Common myeloid progenitor, CD34-positive (primary cell): ENCODE measurements at regions not wholly inside any gene's neighbourhood (a gene's known extent, or its start where the extent isn't known, plus 50 kb on each side); places are given as distances from the start of the nearest gene placed in this dataset.

Experiments used
- CTCF ChIA-PET: fragments of 350-600 bp; sonication (Branson Sonifier 250); formaldehyde crosslinking; loops from one replicate; lab custom pipeline; 2021; ENCODE audit warnings: antibody characterized with exemption; lab: Charles Lee
- POLR2A ChIA-PET: fragments of 350-600 bp; sonication (Branson Sonifier 250); formaldehyde crosslinking; loops from one replicate; lab custom pipeline; 2021; ENCODE audit warnings: antibody characterized with exemption; lab: Charles Lee
- DNase-seq, 3 donors: peaks; one replicate each; pipeline versions ENCODE4 v3.0.0 to v3.0.0-alpha.2; 2013
- H3K27ac ChIP-seq, 2 experiments: 1 replicate in 1 of 2; 2 replicates in 1 of 2; pipeline ENCODE4 v1.7.0; 2013; ENCODE audit warnings: inconsistent platforms in 2 of 2, low read length in 2 of 2, mild to moderate bottlenecking in 2 of 2, low read depth in 1 of 2, moderate library complexity in 1 of 2; ENCODE audit not compliant: severe bottlenecking in 2 of 2, insufficient read depth in 1 of 2, poor library complexity in 1 of 2
- H3K27me3 ChIP-seq, 5 experiments: replicated peaks in 2 of 5; 1 replicate in 3 of 5; 2 replicates in 2 of 5; pipeline versions ENCODE4 v1.6.1 to v1.7.0; 2013; ENCODE audit warnings: low read length in 4 of 5, mild to moderate bottlenecking in 2 of 5, moderate library complexity in 2 of 5, inconsistent platforms in 1 of 5; ENCODE audit not compliant: insufficient read depth in 5 of 5, control insufficient read depth in 4 of 5
- H3K36me3 ChIP-seq, 4 experiments: 1 replicate in 2 of 4; 2 replicates in 2 of 4; pipeline versions ENCODE4 v1.6.1 to v1.7.0; 2013; ENCODE audit warnings: low read length in 3 of 4, control low read depth in 1 of 4, mild to moderate bottlenecking in 1 of 4; ENCODE audit not compliant: control insufficient read depth in 4 of 4, insufficient read depth in 4 of 4
- H3K4me1 ChIP-seq, 4 experiments: 1 replicate in 3 of 4; 2 replicates in 1 of 4; pipeline versions ENCODE4 v1.6.1 to v1.7.1; 2013; ENCODE audit warnings: low read length in 3 of 4, mild to moderate bottlenecking in 3 of 4, control low read depth in 1 of 4, inconsistent platforms in 1 of 4, moderate library complexity in 1 of 4; ENCODE audit not compliant: control insufficient read depth in 4 of 4, insufficient read depth in 4 of 4; ENCODE audit errors: control extremely low read depth in 1 of 4
- H3K4me3 ChIP-seq, 7 experiments: 1 replicate in 4 of 7; 2 replicates in 3 of 7; pipeline versions ENCODE4 v1.5.1 to v1.7.0; 2013; ENCODE audit warnings: mild to moderate bottlenecking in 7 of 7, low read length in 6 of 7, moderate library complexity in 6 of 7, inconsistent platforms in 2 of 7, low read depth in 2 of 7, control low read depth in 1 of 7; ENCODE audit not compliant: insufficient read depth in 4 of 7, control insufficient read depth in 1 of 7; ENCODE audit errors: extremely low read depth in 1 of 7
- H3K9me3 ChIP-seq, 5 experiments: 1 replicate in 4 of 5; 2 replicates in 1 of 5; pipeline versions ENCODE4 v1.6.1 to v1.7.1; 2013; ENCODE audit warnings: low read length in 4 of 5, mild to moderate bottlenecking in 2 of 5, inconsistent platforms in 1 of 5, low read depth in 1 of 5, moderate library complexity in 1 of 5; ENCODE audit not compliant: control insufficient read depth in 4 of 5, insufficient read depth in 2 of 5; ENCODE audit errors: control extremely low read depth in 1 of 5
- WGBS: methylation state at CpG from one replicate; pipeline ENCODE4 v1.1.5; 2013; ENCODE audit not compliant: insufficient coverage; 5-methylcytosine and 5-hydroxymethylcytosine counted together

- 94% methylated on average over 3 of the region's 3 CpGs for WGBS
- peaks cover 0 to 13% (median 6%) of the 10 kb centered on the region in 5 experiments for H3K27me3 ChIP-seq
These were observed 103.5 kb upstream of the LMO4 start for GRCh38 chr1:87225171-87225570.

GRCh38 chr1:87226341-87226760, 102.3 kb upstream of the LMO4 start:
- Histone ChIP-seq H3K27ac (no peak overlapping the region), H3K4me1 (peaks cover 0 to 13% (median 7%) of the 10 kb centered on the region in 4 experiments), H3K36me3 (no peaks in the 10 kb centered on the region), H3K27me3 (peaks cover 0 to 19% (median 14%) of the 10 kb centered on the region in 5 experiments), H3K9me3 (peaks cover 0 to 3% (median 0%) of the 10 kb centered on the region in 5 experiments), H3K4me3 (no peak overlapping the region)
- ChIA-PET CTCF (interaction anchor here (0.8 kb wide), 1 partner anchor 38 kb away, joined by 3 read pairs; no protein-coding TSS in a partner anchor), POLR2A (no interaction called here)
- 51% methylated on average over 8 of the region's 8 CpGs for WGBS
- peak; percentile 31 to 85 (median 84) for DNase-seq

More at GRCh38 chr1:87225171-87225570, 103.5 kb upstream of the LMO4 start:
- ChIA-PET CTCF (interaction anchor here (0.6 kb wide), 1 partner anchor 999 kb away, joined by 4 read pairs; no protein-coding TSS in a partner anchor), POLR2A (no interaction called here)
- Histone ChIP-seq H3K4me3 (no peak overlapping the region), H3K27ac (no peak overlapping the region), H3K36me3 (no peaks in the 10 kb centered on the region), H3K4me1 (peaks cover 0 to 12% (median 7%) of the 10 kb centered on the region in 4 experiments), H3K9me3 (peaks cover 0 to 3% (median 0%) of the 10 kb centered on the region in 5 experiments)
- no peak for DNase-seq

- no peak for DNase-seq
- Histone ChIP-seq H3K27me3 (peaks cover 0 to 19% (median 14%) of the 10 kb centered on the region in 5 experiments), H3K36me3 (no peaks in the 10 kb centered on the region), H3K4me1 (peaks cover 5 to 21% (median 14%) of the 10 kb centered on the region in 4 experiments), H3K4me3 (no peak overlapping the region), H3K9me3 (peaks cover 0 to 3% (median 0%) of the 10 kb centered on the region in 5 experiments), H3K27ac (no peak overlapping the region)
- WGBS: no CpG with 5 or more reads among the region's 3 CpGs
- ChIA-PET CTCF (no interaction called here), POLR2A (no interaction called here)
These were observed 101.0 kb upstream of the LMO4 start for GRCh38 chr1:87227651-87228050.

GRCh38 chr1:87230501-87230900, 98.2 kb upstream of the LMO4 start:
- peaks cover 5 to 20% (median 14%) of the 10 kb centered on the region in 4 experiments for H3K4me1 ChIP-seq
- H3K27ac ChIP-seq: no peak overlapping the region
- WGBS: 100% methylated on average over 2 of the region's 2 CpGs
- ChIA-PET POLR2A (no interaction called here), CTCF (interaction anchor here (1.3 to 1.4 kb wide), 2 partner anchors 64 to 99 kb away, joined by 3 read pairs; no protein-coding TSS in a partner anchor)
- no peak overlapping the region for H3K4me3 ChIP-seq
- no peaks in the 10 kb centered on the region for H3K36me3 ChIP-seq
- no peaks in the 10 kb centered on the region for H3K9me3 ChIP-seq
- H3K27me3 ChIP-seq: peaks cover 0 to 41% (median 25%) of the 10 kb centered on the region in 5 experiments
- DNase-seq: no peak

GRCh38 chr1:87231703-87232367, 96.8 kb upstream of the LMO4 start:
- Histone ChIP-seq H3K4me3 (peak overlapping the region in 1 of 7 experiments; percentile 50), H3K4me1 (peaks cover 5 to 9% (median 7%) of the 10 kb centered on the region in 4 experiments), H3K27ac (no peak overlapping the region), H3K27me3 (peaks cover 0 to 42% (median 25%) of the 10 kb centered on the region in 5 experiments), H3K9me3 (no peaks in the 10 kb centered on the region), H3K36me3 (no peaks in the 10 kb centered on the region)
- ChIA-PET POLR2A (no interaction called here), CTCF (interaction anchor here (0.9 to 1.6 kb wide), 4 partner anchors 9 to 65 kb away, joined by 3 to 6 read pairs (median 4); no protein-coding TSS in a partner anchor)
- DNase-seq: peak; percentile 31 to 82 (median 78)
- WGBS: 22% methylated on average over 7 of the region's 8 CpGs

- DNase-seq: no peak
- CTCF ChIA-PET: no interaction called here
- H3K4me3 ChIP-seq: no peak overlapping the region
- no peaks in the 10 kb centered on the region for H3K36me3 ChIP-seq
- H3K27me3 ChIP-seq: peaks cover 0 to 29% (median 8%) of the 10 kb centered on the region in 5 experiments
- POLR2A ChIA-PET: no interaction called here
- no peaks in the 10 kb centered on the region for H3K9me3 ChIP-seq
- WGBS: 100% methylated on average over 1 of the region's 2 CpGs
- no peak overlapping the region for H3K27ac ChIP-seq
- peaks cover 3 to 6% (median 4%) of the 10 kb centered on the region in 4 experiments for H3K4me1 ChIP-seq
These were observed 92.1 kb upstream of the LMO4 start for GRCh38 chr1:87236585-87236984.
